ENCODE measurements at regions not wholly inside any gene's neighbourhood (a gene's known extent, or its start where the extent isn't known, plus 50 kb on each side); places are given as distances from the start of the nearest gene placed in this dataset.

DNA sequence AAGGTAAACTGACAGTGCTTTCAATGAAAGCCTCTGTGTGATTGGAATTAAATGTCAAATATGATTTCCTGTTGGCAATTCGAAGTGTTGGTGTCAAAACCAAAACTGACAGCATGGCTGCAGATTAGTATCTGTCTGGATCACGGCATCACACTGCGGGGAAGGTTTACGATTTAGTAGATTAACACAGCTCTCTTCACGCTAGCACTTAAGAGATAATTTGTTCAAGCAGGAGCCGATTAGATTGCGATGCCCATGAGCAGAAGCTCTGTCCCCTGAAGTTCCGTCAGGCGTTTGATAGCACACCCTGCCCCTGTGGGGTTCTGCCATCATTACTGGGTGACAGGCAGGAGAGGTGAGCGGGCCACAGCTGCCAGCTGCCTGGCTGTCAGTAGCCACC lies 279.5 kb upstream of the AUTS2 start:
- TF ChIP-seq POLR2AphosphoS5 (IDR thresholded peaks at IDR 0.05; ENCODE audit: borderline replicate concordance, low read depth, low read length) = no peak
- TF ChIP-seq EZH2 (IDR thresholded peaks at IDR 0.05) = no peak
- TF ChIP-seq FOXP2 (optimal IDR thresholded peaks at IDR 0.05; ENCODE audit: control extremely low read depth, extremely low read length, insufficient read depth) = no peak
